GM12873 (cell line): ENCODE measurements at regions not wholly inside any gene's neighbourhood (a gene's known extent, or its start where the extent isn't known, plus 50 kb on each side); places are given as distances from the start of the nearest gene placed in this dataset.

Experiments
- CTCF ChIP-seq: IDR thresholded peaks from 2 replicates; pipeline ENCODE4 v1.5.1; 2012; ENCODE audit warnings: low read depth, mild to moderate bottlenecking, moderate library complexity, low read length, control low read depth; ENCODE audit not compliant: insufficient read depth; ENCODE audit errors: missing control alignments

DNA sequence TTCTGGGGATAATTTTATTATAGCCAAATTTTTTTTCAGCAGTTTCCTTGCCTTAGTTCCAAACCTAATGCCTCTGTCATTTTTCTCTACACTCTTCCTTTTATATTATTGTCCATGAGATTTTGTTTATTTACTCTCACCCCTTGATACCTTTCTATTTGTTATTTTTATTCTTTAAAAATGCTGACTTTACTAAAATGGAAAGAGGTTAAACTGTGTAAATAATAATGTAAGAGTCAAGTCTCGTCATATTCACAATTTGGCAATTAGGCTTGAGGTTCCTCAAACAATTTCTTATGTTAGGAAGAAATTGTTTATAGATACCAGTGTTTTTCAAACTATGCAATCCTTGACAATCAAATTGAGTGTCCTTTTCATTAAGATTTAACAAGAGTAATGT, 428.6 kb upstream of the CDH9 start:
- TF ChIP-seq CTCF = no peak

DNA sequence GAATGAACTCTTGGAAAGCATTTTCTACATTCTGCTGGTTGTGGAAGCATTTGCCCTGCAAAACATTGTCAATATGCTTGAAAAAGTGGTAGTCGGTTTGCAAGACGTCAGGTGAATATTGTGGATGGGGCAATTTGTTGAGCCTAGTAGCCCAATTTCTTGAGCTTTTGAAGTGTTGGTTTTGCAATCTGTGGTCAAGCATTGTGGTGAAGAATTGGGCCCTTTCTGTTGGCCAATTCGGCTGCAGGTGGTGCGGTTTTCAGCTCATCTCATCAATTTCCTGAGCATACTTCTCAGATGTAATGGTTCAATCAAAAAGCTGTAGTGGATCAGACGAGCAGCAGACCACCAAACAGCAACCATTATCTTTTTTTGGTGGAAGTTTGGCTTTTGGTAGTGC, 426.8 kb upstream of the CDH9 start:
- TF ChIP-seq CTCF = no peak

DNA sequence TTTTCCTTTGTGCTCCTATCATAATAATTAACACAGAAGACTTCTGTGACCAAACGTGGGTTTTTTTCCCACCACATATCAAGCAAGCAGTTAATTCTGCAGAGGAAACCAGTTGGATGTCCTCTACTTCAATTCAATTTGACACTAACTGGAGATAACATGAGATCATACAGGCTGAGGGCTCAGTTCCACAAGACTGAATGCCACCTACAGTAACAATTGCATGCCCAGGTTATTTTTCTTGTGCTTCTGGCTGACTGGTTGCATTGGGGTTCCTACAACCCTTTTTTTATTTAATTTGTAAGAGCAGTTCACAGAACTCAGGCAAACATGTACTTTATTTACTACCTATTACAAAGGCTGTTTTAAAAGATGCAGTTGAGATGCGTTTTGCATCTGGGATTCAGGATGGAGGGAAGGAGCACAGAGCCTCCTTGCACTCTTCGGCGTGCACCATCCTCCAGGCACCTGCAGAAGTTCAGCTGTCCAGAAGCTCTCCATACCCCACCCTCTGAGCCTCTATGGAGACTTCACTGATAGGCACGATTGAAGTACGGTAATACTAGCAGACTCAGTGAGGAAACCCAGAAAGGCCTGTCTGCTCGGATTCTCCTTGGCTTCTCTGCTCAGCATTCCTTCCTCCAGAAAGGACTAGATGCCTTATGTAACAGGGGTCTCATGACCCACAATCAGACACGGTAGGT, 425.2 kb upstream of the CDH9 start:
- TF ChIP-seq CTCF = no peak

DNA sequence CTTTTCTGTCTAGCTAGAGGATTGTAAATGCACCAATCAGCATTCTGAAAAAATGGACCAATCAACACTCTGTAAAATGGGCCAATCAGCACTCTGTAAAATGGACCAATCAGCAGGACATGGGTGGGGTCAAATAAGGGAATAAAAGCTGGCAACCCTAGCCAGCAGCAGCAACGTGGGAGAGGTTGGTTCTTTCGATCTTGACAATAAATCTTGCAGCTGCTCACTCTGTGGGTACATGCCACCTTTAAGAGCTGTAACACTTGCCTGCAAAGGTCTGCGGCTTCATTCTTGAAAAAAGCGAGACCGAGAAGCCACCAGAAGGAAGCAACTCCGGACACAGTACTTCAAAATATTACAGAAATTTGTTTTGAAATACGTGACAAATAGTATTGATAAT, 424.6 kb upstream of the CDH9 start:
- TF ChIP-seq CTCF = no peak

DNA sequence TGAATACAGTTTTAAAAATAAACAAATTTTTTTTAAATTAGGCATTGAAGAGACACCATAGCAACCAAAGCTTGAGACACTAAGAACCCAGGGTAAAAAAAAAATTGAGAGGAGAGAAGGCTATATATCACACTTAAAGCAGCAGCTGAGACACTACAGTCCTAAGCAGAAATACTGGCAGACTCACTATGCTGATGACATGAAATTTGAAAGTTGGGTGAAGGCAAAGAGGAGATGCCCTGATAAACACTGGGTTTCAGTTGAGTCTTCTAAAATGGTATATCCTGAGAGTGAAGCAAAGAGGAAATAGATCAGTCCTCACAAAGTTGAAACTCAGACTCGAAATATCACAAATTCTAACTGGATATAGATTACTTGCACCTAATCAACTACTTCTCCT, 419.9 kb upstream of the CDH9 start:
- no peak for TF ChIP-seq CTCF

GRCh38 chr5:27451377-27451776, 413.0 kb upstream of the CDH9 start:
- no peak for TF ChIP-seq CTCF

- no peak for TF ChIP-seq CTCF
Measured at GRCh38 chr5:27450607-27451006, 412.2 kb upstream of the CDH9 start.
